NT2/D1 (cell line): ENCODE measurements at regions not wholly inside any gene's neighbourhood (a gene's known extent, or its start where the extent isn't known, plus 50 kb on each side); places are given as distances from the start of the nearest gene placed in this dataset.

Source experiments
- SUZ12 ChIP-seq: IDR thresholded peaks from 2 replicates; pipeline ENCODE4 v1.6.1; 2011; ENCODE audit not compliant: insufficient read length, insufficient read depth; ENCODE audit errors: extremely low read depth
- YY1 ChIP-seq: IDR thresholded peaks from 2 replicates; pipeline ENCODE4 v1.6.1; 2011; ENCODE audit not compliant: insufficient read length, insufficient read depth
- ZNF274 ChIP-seq: IDR thresholded peaks from 2 replicates; pipeline ENCODE4 v1.6.1; 2011; ENCODE audit warnings: mild to moderate bottlenecking, low read depth, low read length

- no peak for TF ChIP-seq SUZ12
- TF ChIP-seq ZNF274: no peak
- no peak for TF ChIP-seq YY1
These were observed 972.3 kb upstream of the DDX18 start for GRCh38 chr2:116842164-116842563.
